Lower leg skin (tissue), 4 donors: ENCODE measurements at regions not wholly inside any gene's neighbourhood (a gene's known extent, or its start where the extent isn't known, plus 50 kb on each side); places are given as distances from the start of the nearest gene placed in this dataset.

Experiments used
- DNase-seq, 2 donors: peaks; one replicate each; pipeline ENCODE4 v3.0.0-alpha.2; 2019; ENCODE audit warnings: low spot score in 2 of 2
- H3K4me3 ChIP-seq: fragments of 200-600 bp; sonication (generic); 2 replicates; pipeline ENCODE4 v1.5.1; 2017; ENCODE audit warnings: mild to moderate bottlenecking, low read depth; ENCODE audit not compliant: poor library complexity, severe bottlenecking
- POLR2A ChIP-seq, 2 donors: fragments of 450-650 bp; IDR thresholded peaks; one replicate each; pipeline ENCODE4 v1.6.1; 2016 to 2017; ENCODE audit warnings: antibody characterized with exemption in 2 of 2, mild to moderate bottlenecking in 1 of 2, moderate library complexity in 1 of 2
- WGBS, 2 donors: methylation state at CpG; one replicate each; pipeline ENCODE4 v1.1.5; 2018; 5-methylcytosine and 5-hydroxymethylcytosine counted together
- intact Hi-C: fragments of 100-400 bp; cut with DNase I; formaldehyde crosslinking; loops from one replicate; pipeline ENCODE4 v1.15.0; 2023; ENCODE audit warnings: low total_unique reads
- TF ChIP-seq, protein P1 (sequence below), 3 donors: fragments of 450-650 bp; IDR thresholded peaks; one replicate each; pipeline ENCODE4 v1.5.1; 2016; ENCODE audit warnings: antibody characterized with exemption in 3 of 3, mild to moderate bottlenecking in 3 of 3, moderate library complexity in 2 of 3

- WGBS, 2 donors = 81 to 83% methylated on average over 4 of the region's 4 CpGs
These were observed 1065.8 kb upstream of the SPRY2 start for GRCh38 chr13:81406639-81407292.

DNA sequence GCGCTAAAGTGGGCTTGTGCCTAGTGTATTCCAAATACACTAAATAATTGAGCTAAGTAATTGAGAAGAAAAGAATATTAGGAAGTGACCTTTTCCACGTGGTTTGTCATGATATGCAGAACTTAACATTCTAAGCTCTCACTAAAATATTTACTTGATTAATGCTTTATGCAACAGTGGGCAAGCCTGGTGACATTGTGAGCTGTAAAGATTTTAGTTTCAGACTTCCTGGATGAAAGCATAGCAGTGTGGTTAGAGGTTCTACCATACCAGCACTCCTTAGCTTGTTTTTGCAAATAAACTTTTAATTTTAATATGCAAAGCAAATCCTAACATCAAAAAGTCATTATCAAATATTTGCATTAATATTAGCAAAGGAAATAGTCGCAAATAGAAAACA is 1065.1 kb upstream of the SPRY2 start:
- no peak for DNase-seq
- intact Hi-C loops = no loop called here
- H3K4me3 ChIP-seq = no peak overlapping the region
- TF ChIP-seq, protein P1, sequence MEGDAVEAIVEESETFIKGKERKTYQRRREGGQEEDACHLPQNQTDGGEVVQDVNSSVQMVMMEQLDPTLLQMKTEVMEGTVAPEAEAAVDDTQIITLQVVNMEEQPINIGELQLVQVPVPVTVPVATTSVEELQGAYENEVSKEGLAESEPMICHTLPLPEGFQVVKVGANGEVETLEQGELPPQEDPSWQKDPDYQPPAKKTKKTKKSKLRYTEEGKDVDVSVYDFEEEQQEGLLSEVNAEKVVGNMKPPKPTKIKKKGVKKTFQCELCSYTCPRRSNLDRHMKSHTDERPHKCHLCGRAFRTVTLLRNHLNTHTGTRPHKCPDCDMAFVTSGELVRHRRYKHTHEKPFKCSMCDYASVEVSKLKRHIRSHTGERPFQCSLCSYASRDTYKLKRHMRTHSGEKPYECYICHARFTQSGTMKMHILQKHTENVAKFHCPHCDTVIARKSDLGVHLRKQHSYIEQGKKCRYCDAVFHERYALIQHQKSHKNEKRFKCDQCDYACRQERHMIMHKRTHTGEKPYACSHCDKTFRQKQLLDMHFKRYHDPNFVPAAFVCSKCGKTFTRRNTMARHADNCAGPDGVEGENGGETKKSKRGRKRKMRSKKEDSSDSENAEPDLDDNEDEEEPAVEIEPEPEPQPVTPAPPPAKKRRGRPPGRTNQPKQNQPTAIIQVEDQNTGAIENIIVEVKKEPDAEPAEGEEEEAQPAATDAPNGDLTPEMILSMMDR (IDR thresholded peaks at IDR 0.05) = no peak
- TF ChIP-seq POLR2A (IDR thresholded peaks at IDR 0.05) = no peak
- WGBS, 2 donors = 38 to 50% methylated on average over 3 of the region's 3 CpGs

More at GRCh38 chr13:81406639-81407292, 1065.8 kb upstream of the SPRY2 start:
- intact Hi-C loops = no loop called here
- TF ChIP-seq, protein P1 (IDR thresholded peaks at IDR 0.05) = no peak
- no peak for TF ChIP-seq POLR2A (IDR thresholded peaks at IDR 0.05)
- DNase-seq = no peak
- H3K4me3 ChIP-seq = no peak overlapping the region

- 56 to 62% methylated on average over 4 of the region's 4 CpGs for WGBS, 2 donors
- TF ChIP-seq POLR2A (IDR thresholded peaks at IDR 0.05) = no peak
- TF ChIP-seq, protein P1 (IDR thresholded peaks at IDR 0.05) = no peak
- H3K4me3 ChIP-seq = no peak overlapping the region
- intact Hi-C loops = no loop called here
- no peak for DNase-seq
These were observed 1055.3 kb upstream of the SPRY2 start for GRCh38 chr13:81396192-81396591.

DNA sequence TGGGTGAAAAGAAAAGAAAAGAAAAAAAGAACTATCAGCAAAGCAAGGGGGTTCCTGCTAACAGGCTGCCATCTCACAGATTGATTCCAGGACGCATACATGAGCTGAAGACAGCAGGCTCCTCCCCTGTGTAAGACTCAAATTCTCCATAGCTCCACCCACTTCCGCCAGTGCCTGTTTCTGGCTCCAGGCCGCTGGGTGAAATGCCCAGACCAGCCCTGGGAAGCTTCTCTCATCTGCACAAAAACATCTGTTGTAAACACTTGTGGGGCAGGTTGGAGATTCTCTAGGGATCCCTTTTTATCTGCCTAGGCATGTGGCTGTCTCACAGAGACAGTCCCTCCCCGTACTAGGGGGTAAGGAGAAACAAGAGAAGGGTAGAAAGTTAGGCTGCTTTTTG is 1054.4 kb upstream of the SPRY2 start:
- no peak overlapping the region for H3K4me3 ChIP-seq
- 46 to 47% methylated on average over 4 of the region's 4 CpGs for WGBS, 2 donors
- TF ChIP-seq POLR2A (IDR thresholded peaks at IDR 0.05) = no peak
- TF ChIP-seq, protein P1 (IDR thresholded peaks at IDR 0.05) = no peak
- DNase-seq = peak in 1 of 2 donors; percentile 17
- intact Hi-C loops = no loop called here

GRCh38 chr13:81394640-81395039 is 1053.7 kb upstream of the SPRY2 start:
- intact Hi-C loops = no loop called here
- TF ChIP-seq POLR2A (IDR thresholded peaks at IDR 0.05) = no peak
- TF ChIP-seq, protein P1 (IDR thresholded peaks at IDR 0.05) = no peak
- WGBS, 2 donors = 63 to 73% methylated on average over 5 of the region's 5 CpGs
- DNase-seq = no peak
- no peak overlapping the region for H3K4me3 ChIP-seq

GRCh38 chr13:81393721-81394120 is 1052.8 kb upstream of the SPRY2 start:
- no peak overlapping the region for H3K4me3 ChIP-seq
- WGBS, 2 donors = 44 to 48% methylated on average over 1 of the region's 1 CpG
- DNase-seq = no peak
- intact Hi-C loops = no loop called here
- TF ChIP-seq, protein P1 (IDR thresholded peaks at IDR 0.05) = no peak
- no peak for TF ChIP-seq POLR2A (IDR thresholded peaks at IDR 0.05)
